PFSK-1 (cell line): ENCODE measurements at regions not wholly inside any gene's neighbourhood (a gene's known extent, or its start where the extent isn't known, plus 50 kb on each side); places are given as distances from the start of the nearest gene placed in this dataset.

ENCODE experiments used
- FOXP2 ChIP-seq: optimal IDR thresholded peaks from 2 replicates; pipeline ENCODE3; 2011; ENCODE audit warnings: borderline replicate concordance, control low read depth, inconsistent platforms; ENCODE audit not compliant: insufficient read depth; ENCODE audit errors: extremely low read length, extremely low read depth
- POLR2AphosphoS5 ChIP-seq: IDR thresholded peaks from 2 replicates; pipeline ENCODE4 v1.6.1; 2012; ENCODE audit warnings: low read depth, mild to moderate bottlenecking, control low read depth, low read length, moderate library complexity
- SIN3A ChIP-seq: IDR thresholded peaks from 2 replicates; pipeline ENCODE4 v1.6.1; 2012; ENCODE audit warnings: mild to moderate bottlenecking, low read length, moderate library complexity, borderline replicate concordance; ENCODE audit not compliant: insufficient read depth
- TAF1 ChIP-seq: IDR thresholded peaks from 2 replicates; pipeline ENCODE4 v1.6.1; 2012; ENCODE audit warnings: low read length, control low read depth, borderline replicate concordance; ENCODE audit not compliant: insufficient read depth
- TF ChIP-seq, protein P1 (sequence below), 2 experiments: IDR thresholded peaks; 2 replicates each; pipeline versions ENCODE4 v1.6.1 to v1.8.0; 2011 to 2012; ENCODE audit warnings: low read depth in 2 of 2, low read length in 2 of 2, control low read depth in 1 of 2, inconsistent platforms in 1 of 2, mild to moderate bottlenecking in 1 of 2, moderate library complexity in 1 of 2; ENCODE audit not compliant: insufficient read depth in 1 of 2

DNA sequence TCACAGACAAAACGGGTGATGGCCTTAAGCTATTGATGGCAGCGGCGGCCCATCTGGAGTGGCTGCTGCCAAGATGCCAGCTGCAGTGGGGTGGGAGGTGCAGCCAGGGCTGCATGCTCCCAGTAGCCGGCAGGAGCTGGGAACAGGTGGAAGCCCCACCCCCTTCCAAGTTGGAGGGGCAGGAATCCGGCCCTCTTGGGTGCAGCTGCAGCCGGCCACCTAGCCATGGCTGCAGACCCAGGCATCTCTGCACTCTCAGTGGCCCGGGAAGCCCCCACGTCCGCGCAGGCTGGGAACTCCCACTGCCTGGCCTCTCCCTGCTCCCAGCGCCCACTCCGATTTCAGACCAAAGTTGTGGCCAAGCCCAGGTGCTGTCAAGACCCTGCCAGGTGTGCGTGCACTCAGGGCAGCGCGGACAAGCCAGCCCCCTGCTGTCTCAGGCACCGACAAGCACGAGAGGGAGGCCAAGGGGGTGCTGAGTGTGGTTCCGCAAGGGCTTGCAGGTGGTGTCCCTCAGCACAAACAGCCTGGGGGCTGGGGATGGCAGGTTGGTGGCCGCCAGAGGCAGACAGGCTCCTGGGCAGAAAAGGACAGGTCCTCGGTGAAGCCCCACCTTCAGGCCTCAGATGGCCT lies 115.1 kb upstream of the TSLP start:
- TF ChIP-seq POLR2AphosphoS5 (no peak), TAF1 (no peak), SIN3A (no peak), FOXP2 (no peak)
- TF ChIP-seq, protein P1, sequence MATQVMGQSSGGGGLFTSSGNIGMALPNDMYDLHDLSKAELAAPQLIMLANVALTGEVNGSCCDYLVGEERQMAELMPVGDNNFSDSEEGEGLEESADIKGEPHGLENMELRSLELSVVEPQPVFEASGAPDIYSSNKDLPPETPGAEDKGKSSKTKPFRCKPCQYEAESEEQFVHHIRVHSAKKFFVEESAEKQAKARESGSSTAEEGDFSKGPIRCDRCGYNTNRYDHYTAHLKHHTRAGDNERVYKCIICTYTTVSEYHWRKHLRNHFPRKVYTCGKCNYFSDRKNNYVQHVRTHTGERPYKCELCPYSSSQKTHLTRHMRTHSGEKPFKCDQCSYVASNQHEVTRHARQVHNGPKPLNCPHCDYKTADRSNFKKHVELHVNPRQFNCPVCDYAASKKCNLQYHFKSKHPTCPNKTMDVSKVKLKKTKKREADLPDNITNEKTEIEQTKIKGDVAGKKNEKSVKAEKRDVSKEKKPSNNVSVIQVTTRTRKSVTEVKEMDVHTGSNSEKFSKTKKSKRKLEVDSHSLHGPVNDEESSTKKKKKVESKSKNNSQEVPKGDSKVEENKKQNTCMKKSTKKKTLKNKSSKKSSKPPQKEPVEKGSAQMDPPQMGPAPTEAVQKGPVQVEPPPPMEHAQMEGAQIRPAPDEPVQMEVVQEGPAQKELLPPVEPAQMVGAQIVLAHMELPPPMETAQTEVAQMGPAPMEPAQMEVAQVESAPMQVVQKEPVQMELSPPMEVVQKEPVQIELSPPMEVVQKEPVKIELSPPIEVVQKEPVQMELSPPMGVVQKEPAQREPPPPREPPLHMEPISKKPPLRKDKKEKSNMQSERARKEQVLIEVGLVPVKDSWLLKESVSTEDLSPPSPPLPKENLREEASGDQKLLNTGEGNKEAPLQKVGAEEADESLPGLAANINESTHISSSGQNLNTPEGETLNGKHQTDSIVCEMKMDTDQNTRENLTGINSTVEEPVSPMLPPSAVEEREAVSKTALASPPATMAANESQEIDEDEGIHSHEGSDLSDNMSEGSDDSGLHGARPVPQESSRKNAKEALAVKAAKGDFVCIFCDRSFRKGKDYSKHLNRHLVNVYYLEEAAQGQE (IDR thresholded peaks at IDR 0.05; ENCODE audit: insufficient read depth in 1 of 2, low read depth in 2 of 2, low read length in 2 of 2), result no peak
